GM12878 (cell line): ENCODE measurements at regions not wholly inside any gene's neighbourhood (a gene's known extent, or its start where the extent isn't known, plus 50 kb on each side); places are given as distances from the start of the nearest gene placed in this dataset.

Experiments
- ATAC-seq: fragments of 200-7000 bp; cut with Tn5 transposase; 3 replicates; pipeline ENCODE4 v1.9.1; 2020; ENCODE audit warnings: mild to moderate bottlenecking, moderate library complexity
- BruUV-seq: library from RNA; stranded (reverse); fragments of 400-500 nt; replicated peaks from 2 replicates; lab custom pipeline; 2021; lab: Mats Ljungman, UMichigan
- CTCF ChIA-PET: fragments of 300-600 bp; sonication (Branson Sonifier 250); formaldehyde crosslinking; extraction: SDS; loops from one replicate; lab custom pipeline; 2021; ENCODE audit warnings: inconsistent platforms; lab: Yijun Ruan, JAX
- POLR2A ChIA-PET: fragments of 350-600 bp; formaldehyde crosslinking; extraction: SDS; loops from one replicate; lab custom pipeline; 2021; ENCODE audit warnings: inconsistent platforms; lab: Charles Lee
- RAD21 ChIA-PET: fragments of 300-600 bp; sonication (Branson Sonifier 250); formaldehyde crosslinking; loops from one replicate; lab custom pipeline; 2023; ENCODE audit warnings: antibody characterized with exemption; ENCODE audit not compliant: unreplicated experiment; lab: Charles Lee
- SMC1A ChIA-PET: fragments of 300-600 bp; sonication (Branson Sonifier 250); formaldehyde crosslinking; loops from one replicate; lab custom pipeline; 2023; ENCODE audit not compliant: unreplicated experiment, uncharacterized antibody; lab: Charles Lee
- DNase-seq: peaks from one replicate; pipeline ENCODE4 v3.0.0-alpha.2; 2011; ENCODE audit warnings: low read depth, low spot score
- FAIRE-seq: peaks from 3 replicates; lab custom pipeline; 2011; peaks lifted over from hg19 to GRCh38; lab: Jason Lieb, UNC
- H2AFZ ChIP-seq: 2 replicates; pipeline ENCODE4 v1.6.0; 2011; ENCODE audit warnings: low read depth, low read length, control low read depth; ENCODE audit not compliant: control insufficient read depth
- H3K27ac ChIP-seq: 2 replicates; pipeline ENCODE4 v1.5.1; 2011; ENCODE audit warnings: control low read depth; ENCODE audit not compliant: control insufficient read depth, insufficient read depth
- H3K27me3 ChIP-seq, 2 experiments: replicated peaks in 1 of 2; 2 replicates each; pipeline versions ENCODE4 v1.6.0 to v1.6.1; 2011; ENCODE audit warnings: low read length in 1 of 2; ENCODE audit not compliant: control insufficient read depth in 2 of 2, insufficient read depth in 2 of 2
- H3K36me3 ChIP-seq, 2 experiments: 2 replicates each; pipeline ENCODE4 v1.5.1; 2011; ENCODE audit warnings: low read length in 1 of 2; ENCODE audit not compliant: control insufficient read depth in 2 of 2, insufficient read depth in 2 of 2
- H3K4me1 ChIP-seq: 2 replicates; pipeline ENCODE4 v1.6.1; 2011; ENCODE audit warnings: mild to moderate bottlenecking, low read length, moderate library complexity, mixed read lengths; ENCODE audit not compliant: control insufficient read depth, insufficient read depth
- H3K4me2 ChIP-seq: 2 replicates; pipeline ENCODE4 v1.6.0; 2011; ENCODE audit warnings: control low read depth; ENCODE audit not compliant: control insufficient read depth, insufficient read depth
- H3K4me3 ChIP-seq: fragments of 200-600 bp; sonication (generic); 2 replicates; pipeline ENCODE4 v1.5.1; 2016
- H3K79me2 ChIP-seq: 2 replicates; pipeline ENCODE4 v1.6.0; 2011; ENCODE audit warnings: low read length; ENCODE audit not compliant: control insufficient read depth, insufficient read depth
- H3K9ac ChIP-seq: 2 replicates; pipeline ENCODE4 v1.8.0; 2011; ENCODE audit warnings: low read length, control low read depth, mixed read lengths; ENCODE audit not compliant: control insufficient read depth, insufficient read depth
- H3K9me3 ChIP-seq: replicated peaks from 3 replicates; pipeline ENCODE4 v1.5.1; 2011; ENCODE audit warnings: mild to moderate bottlenecking, low read length; ENCODE audit not compliant: control insufficient read depth, insufficient read depth
- H4K20me1 ChIP-seq: 2 replicates; pipeline ENCODE4 v1.6.0; 2011; ENCODE audit not compliant: control insufficient read depth, insufficient read depth
- BRCA1 ChIP-seq: IDR thresholded peaks from 2 replicates; pipeline ENCODE4 v1.6.1; 2011; ENCODE audit warnings: low read depth, low read length, improper control_type of control experiment
- EP300 ChIP-seq, 2 experiments: fragments of 150-350 bp in 1 of 2; IDR thresholded peaks; 2 replicates each; pipeline ENCODE4 v1.6.1; 2011 to 2012; ENCODE audit warnings: low read depth in 2 of 2, low read length in 2 of 2, borderline replicate concordance in 1 of 2, improper control_type of control experiment in 1 of 2, inconsistent platforms in 1 of 2; ENCODE audit not compliant: control insufficient read depth in 1 of 2
- ESRRA ChIP-seq: IDR thresholded peaks from 2 replicates; pipeline ENCODE4 v1.6.1; 2012; ENCODE audit warnings: mild to moderate bottlenecking, low read length, improper control_type of control experiment
- HDAC6 ChIP-seq: fragments of 200-600 bp; sonication (generic); IDR thresholded peaks from one replicate; pipeline ENCODE4 v1.8.0; 2017; ENCODE audit warnings: antibody characterized with exemption; ENCODE audit not compliant: unreplicated experiment
- IKZF1 ChIP-seq: fragments of 450-650 bp; conservative IDR thresholded peaks from 2 replicates; pipeline ENCODE4 v1.6.1; 2017; ENCODE audit warnings: antibody characterized with exemption, mild to moderate bottlenecking
- POU2F2 ChIP-seq: IDR thresholded peaks from 3 replicates; pipeline ENCODE4 v1.6.1; 2011; ENCODE audit warnings: low read depth, mild to moderate bottlenecking, low read length, borderline replicate concordance
- SIX5 ChIP-seq: IDR thresholded peaks from 2 replicates; pipeline ENCODE4 v1.6.1; 2011; ENCODE audit warnings: mild to moderate bottlenecking, low read depth, low read length, moderate library complexity; ENCODE audit not compliant: severe bottlenecking
- SUZ12 ChIP-seq: fragments of 200-600 bp; sonication (generic); IDR thresholded peaks from one replicate; pipeline ENCODE4 v1.6.1; 2018; ENCODE audit warnings: antibody characterized with exemption, mild to moderate bottlenecking; ENCODE audit not compliant: unreplicated experiment
- YBX1 ChIP-seq: fragments of 450-650 bp; IDR thresholded peaks from 2 replicates; pipeline ENCODE4 v1.6.1; 2016; ENCODE audit warnings: antibody characterized with exemption
- WGBS: methylation state at CpG from one replicate; pipeline ENCODE4 v1.1.6; 2016; ENCODE audit warnings: low lambda C conversion rate; ENCODE audit not compliant: insufficient replicate concordance, insufficient coverage; ENCODE audit errors: missing lambda C conversion rate; 5-methylcytosine and 5-hydroxymethylcytosine counted together
- in situ Hi-C: fragments of 300-500 bp; cut with MboI; formaldehyde crosslinking; loops from 9 replicates; pipeline ENCODE4 v1.14.3; 2018; ENCODE audit warnings: mixed read lengths
- intact Hi-C: fragments of 100-400 bp; cut with micrococcal nuclease; formaldehyde crosslinking; loops from one replicate; pipeline ENCODE4 v1.14.2; 2022; ENCODE audit not compliant: unreplicated experiment
- TF ChIP-seq, protein P1 (sequence below): fragments of 450-650 bp; IDR thresholded peaks from 2 replicates; pipeline ENCODE4 v1.6.1; 2017; ENCODE audit warnings: borderline replicate concordance
- TF ChIP-seq, protein P2 (sequence below): fragments of 150-350 bp; IDR thresholded peaks from 2 replicates; pipeline ENCODE4 v1.6.1; 2016; ENCODE audit warnings: low read depth, low read length
- TF ChIP-seq, protein P3 (sequence below): IDR thresholded peaks from 2 replicates; pipeline ENCODE4 v1.6.1; 2011; ENCODE audit warnings: low read depth, mild to moderate bottlenecking, low read length, moderate library complexity, borderline replicate concordance; ENCODE audit errors: extremely low read depth
- TF ChIP-seq, protein P4 (sequence below): fragments of 450-650 bp; IDR thresholded peaks from 2 replicates; pipeline ENCODE4 v1.6.1; 2018; ENCODE audit warnings: borderline replicate concordance, mild to moderate bottlenecking; ENCODE audit not compliant: partially characterized antibody
- TF ChIP-seq, protein P5 (sequence below): IDR thresholded peaks from 2 replicates; pipeline ENCODE4 v1.6.1; 2012; ENCODE audit warnings: low read depth, low read length, improper control_type of control experiment

DNA sequence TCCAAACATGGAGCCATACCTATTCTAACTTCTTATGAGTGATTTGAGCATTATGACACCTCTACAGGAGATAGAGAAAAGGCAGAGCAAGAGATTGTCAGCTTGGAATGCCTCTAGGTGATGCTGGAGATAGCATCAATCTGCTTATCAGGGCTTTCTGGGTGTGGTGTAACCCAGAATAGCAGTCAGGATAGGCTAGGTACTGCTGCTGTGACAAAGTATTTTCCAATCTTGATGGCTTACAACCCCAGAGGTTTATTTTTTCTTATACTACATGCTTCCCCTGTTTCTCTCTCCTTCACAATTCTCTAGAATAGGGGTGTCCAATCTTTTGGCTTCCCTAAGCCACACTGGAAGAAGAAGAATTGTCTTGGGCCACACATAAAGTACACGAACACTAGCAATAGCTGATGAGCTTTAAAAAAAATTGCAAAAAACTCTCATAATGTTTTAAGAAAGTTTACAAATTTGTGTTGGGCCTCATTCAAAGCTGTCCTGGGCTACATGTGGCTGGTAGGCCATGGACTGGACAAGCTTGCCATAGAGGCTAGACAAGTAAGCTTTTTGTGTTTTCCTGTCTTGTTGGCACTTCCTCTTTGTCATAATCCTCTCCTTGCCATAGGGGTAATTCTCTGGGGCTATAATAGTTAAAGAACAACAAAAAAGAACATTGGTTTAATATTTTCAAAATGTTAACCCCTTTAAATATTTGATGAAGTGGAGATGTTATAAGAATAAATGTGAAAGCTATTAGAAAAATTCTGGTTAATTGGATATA, 123.9 kb upstream of the PMCH start (continued):
- TF ChIP-seq IKZF1: no peak
- TF ChIP-seq, protein P1, sequence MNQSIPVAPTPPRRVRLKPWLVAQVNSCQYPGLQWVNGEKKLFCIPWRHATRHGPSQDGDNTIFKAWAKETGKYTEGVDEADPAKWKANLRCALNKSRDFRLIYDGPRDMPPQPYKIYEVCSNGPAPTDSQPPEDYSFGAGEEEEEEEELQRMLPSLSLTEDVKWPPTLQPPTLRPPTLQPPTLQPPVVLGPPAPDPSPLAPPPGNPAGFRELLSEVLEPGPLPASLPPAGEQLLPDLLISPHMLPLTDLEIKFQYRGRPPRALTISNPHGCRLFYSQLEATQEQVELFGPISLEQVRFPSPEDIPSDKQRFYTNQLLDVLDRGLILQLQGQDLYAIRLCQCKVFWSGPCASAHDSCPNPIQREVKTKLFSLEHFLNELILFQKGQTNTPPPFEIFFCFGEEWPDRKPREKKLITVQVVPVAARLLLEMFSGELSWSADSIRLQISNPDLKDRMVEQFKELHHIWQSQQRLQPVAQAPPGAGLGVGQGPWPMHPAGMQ: no peak

DNA sequence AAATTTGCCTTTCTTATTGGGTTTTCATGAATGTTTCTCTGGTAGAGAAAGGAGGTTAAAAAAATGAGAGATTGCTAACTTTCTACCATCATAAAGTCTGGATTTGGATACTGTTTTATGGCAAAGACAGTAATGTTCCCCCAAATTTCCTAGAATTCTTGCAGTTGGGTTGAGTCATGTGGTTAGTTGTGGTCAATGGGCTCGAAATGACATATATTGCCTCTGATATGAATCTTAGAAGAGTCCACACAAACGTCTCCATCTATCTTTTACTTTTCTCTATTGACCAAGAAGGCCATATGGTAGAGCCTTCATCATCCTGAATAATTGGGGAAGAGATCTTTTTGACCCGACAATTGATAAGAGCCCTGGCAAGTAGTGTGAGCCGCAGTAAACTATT, 119.5 kb upstream of the PMCH start:
- no peak for FAIRE-seq
- no peak for TF ChIP-seq SIX5
- TF ChIP-seq, protein P2, sequence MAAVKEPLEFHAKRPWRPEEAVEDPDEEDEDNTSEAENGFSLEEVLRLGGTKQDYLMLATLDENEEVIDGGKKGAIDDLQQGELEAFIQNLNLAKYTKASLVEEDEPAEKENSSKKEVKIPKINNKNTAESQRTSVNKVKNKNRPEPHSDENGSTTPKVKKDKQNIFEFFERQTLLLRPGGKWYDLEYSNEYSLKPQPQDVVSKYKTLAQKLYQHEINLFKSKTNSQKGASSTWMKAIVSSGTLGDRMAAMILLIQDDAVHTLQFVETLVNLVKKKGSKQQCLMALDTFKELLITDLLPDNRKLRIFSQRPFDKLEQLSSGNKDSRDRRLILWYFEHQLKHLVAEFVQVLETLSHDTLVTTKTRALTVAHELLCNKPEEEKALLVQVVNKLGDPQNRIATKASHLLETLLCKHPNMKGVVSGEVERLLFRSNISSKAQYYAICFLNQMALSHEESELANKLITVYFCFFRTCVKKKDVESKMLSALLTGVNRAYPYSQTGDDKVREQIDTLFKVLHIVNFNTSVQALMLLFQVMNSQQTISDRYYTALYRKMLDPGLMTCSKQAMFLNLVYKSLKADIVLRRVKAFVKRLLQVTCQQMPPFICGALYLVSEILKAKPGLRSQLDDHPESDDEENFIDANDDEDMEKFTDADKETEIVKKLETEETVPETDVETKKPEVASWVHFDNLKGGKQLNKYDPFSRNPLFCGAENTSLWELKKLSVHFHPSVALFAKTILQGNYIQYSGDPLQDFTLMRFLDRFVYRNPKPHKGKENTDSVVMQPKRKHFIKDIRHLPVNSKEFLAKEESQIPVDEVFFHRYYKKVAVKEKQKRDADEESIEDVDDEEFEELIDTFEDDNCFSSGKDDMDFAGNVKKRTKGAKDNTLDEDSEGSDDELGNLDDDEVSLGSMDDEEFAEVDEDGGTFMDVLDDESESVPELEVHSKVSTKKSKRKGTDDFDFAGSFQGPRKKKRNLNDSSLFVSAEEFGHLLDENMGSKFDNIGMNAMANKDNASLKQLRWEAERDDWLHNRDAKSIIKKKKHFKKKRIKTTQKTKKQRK: no peak
- TF ChIP-seq, protein P3, sequence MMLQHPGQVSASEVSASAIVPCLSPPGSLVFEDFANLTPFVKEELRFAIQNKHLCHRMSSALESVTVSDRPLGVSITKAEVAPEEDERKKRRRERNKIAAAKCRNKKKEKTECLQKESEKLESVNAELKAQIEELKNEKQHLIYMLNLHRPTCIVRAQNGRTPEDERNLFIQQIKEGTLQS: no peak
- TF ChIP-seq HDAC6: no peak
- TF ChIP-seq ESRRA: no peak
- no peak for TF ChIP-seq YBX1
- no peak for TF ChIP-seq SUZ12
- TF ChIP-seq, protein P4, sequence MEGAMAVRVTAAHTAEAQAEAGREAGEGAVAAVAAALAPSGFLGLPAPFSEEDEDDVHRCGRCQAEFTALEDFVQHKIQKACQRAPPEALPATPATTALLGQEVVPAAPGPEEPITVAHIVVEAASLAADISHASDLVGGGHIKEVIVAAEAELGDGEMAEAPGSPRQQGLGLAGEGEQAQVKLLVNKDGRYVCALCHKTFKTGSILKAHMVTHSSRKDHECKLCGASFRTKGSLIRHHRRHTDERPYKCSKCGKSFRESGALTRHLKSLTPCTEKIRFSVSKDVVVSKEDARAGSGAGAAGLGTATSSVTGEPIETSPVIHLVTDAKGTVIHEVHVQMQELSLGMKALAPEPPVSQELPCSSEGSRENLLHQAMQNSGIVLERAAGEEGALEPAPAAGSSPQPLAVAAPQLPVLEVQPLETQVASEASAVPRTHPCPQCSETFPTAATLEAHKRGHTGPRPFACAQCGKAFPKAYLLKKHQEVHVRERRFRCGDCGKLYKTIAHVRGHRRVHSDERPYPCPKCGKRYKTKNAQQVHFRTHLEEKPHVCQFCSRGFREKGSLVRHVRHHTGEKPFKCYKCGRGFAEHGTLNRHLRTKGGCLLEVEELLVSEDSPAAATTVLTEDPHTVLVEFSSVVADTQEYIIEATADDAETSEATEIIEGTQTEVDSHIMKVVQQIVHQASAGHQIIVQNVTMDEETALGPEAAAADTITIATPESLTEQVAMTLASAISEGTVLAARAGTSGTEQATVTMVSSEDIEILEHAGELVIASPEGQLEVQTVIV: no peak
- TF ChIP-seq EP300 (IDR thresholded peaks at IDR 0.05; ENCODE audit: borderline replicate concordance in 1 of 2, control insufficient read depth in 1 of 2, low read depth in 2 of 2, low read length in 2 of 2): no peak
- TF ChIP-seq POU2F2: no peak
- TF ChIP-seq, protein P5, sequence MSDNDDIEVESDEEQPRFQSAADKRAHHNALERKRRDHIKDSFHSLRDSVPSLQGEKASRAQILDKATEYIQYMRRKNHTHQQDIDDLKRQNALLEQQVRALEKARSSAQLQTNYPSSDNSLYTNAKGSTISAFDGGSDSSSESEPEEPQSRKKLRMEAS: no peak
- no peak for TF ChIP-seq BRCA1
- POLR2A ChIA-PET: no interaction called here
- H3K9me3 ChIP-seq: no peaks in the 10 kb centered on the region
- H3K4me2 ChIP-seq: no peak overlapping the region
- 9% methylated on average over 4 of the region's 4 CpGs for WGBS
- no peaks in the 10 kb centered on the region for H3K4me1 ChIP-seq
- RAD21 ChIA-PET: no interaction called here
- DNase-seq: no peak
- H3K36me3 ChIP-seq: no peaks in the 10 kb centered on the region
- no peaks in the 10 kb centered on the region for H4K20me1 ChIP-seq
- ATAC-seq: no peak
- no peaks in the 10 kb centered on the region for H3K79me2 ChIP-seq
- CTCF ChIA-PET: interaction anchor here (1.3 kb wide), 1 partner anchor 10 kb away, joined by 3 read pairs; no protein-coding TSS in a partner anchor
- no peak overlapping the region for H2AFZ ChIP-seq
- H3K27ac ChIP-seq: no peak overlapping the region
- H3K9ac ChIP-seq: no peak overlapping the region
- SMC1A ChIA-PET: interaction anchor here (0.9 to 1.1 kb wide), 2 partner anchors 10 to 167 kb away, joined by 3 read pairs; no protein-coding TSS in a partner anchor
- in situ Hi-C loops (no loop called here), intact Hi-C loops (no loop called here)
- no TSS peak for BruUV-seq
- H3K27me3 ChIP-seq: no peaks in the 10 kb centered on the region
- H3K4me3 ChIP-seq: no peak overlapping the region
